Adrenal gland (tissue), 9 donors: ENCODE measurements at regions not wholly inside any gene's neighbourhood (a gene's known extent, or its start where the extent isn't known, plus 50 kb on each side); places are given as distances from the start of the nearest gene placed in this dataset.

Experiments used
- DNase-seq, 7 donors: peaks; one replicate each; pipeline ENCODE4 v3.0.0-alpha.2; 2019 to 2020
- H3K27ac ChIP-seq, 5 donors: fragments of 200-600 bp; sonication (generic) in 4 of 5; 1 replicate in 3 of 5; 2 replicates in 2 of 5; pipeline versions ENCODE4 v1.5.1 to v1.8.0; 2016 to 2020; ENCODE audit warnings: mild to moderate bottlenecking in 1 of 5
- H3K27me3 ChIP-seq: fragments of 200-600 bp; 2 replicates; pipeline ENCODE4 v1.8.0; 2021
- H3K36me3 ChIP-seq, 2 donors: fragments of 200-600 bp; replicated peaks in 1 of 2; 1 replicate in 1 of 2; 2 replicates in 1 of 2; pipeline versions ENCODE4 v1.5.1 to v1.8.0; 2018 to 2022
- H3K4me1 ChIP-seq, 2 donors: fragments of 200-600 bp; replicated peaks in 1 of 2; 1 replicate in 1 of 2; 2 replicates in 1 of 2; pipeline versions ENCODE4 v1.5.1 to v1.8.0; 2018 to 2021
- H3K4me3 ChIP-seq, 4 donors: fragments of 200-600 bp; sonication (generic) in 3 of 4; one replicate each; pipeline ENCODE4 v1.5.1; 2016 to 2018
- H3K9me3 ChIP-seq, 3 donors: fragments of 200-600 bp; sonication (generic) in 1 of 3; replicated peaks in 1 of 3; 1 replicate in 2 of 3; 2 replicates in 1 of 3; pipeline versions ENCODE4 v1.5.1 to v1.8.0; 2016 to 2021
- POLR2A ChIP-seq, 2 donors: fragments of 450-650 bp; IDR thresholded peaks; one replicate each; pipeline ENCODE4 v1.6.1; 2017; ENCODE audit warnings: antibody characterized with exemption in 2 of 2, mild to moderate bottlenecking in 2 of 2, moderate library complexity in 1 of 2
- WGBS, 4 donors: extraction: QIAGEN DNeasy Blood & Tissue Kit in 2 of 4; methylation state at CpG; one replicate each; pipeline versions ENCODE4 v1.1.5 to v1.1.7; 2013 to 2017; 5-methylcytosine and 5-hydroxymethylcytosine counted together
- intact Hi-C, 2 donors: fragments of 100-400 bp; cut with DNase I; formaldehyde crosslinking; loops; one replicate each; pipeline versions ENCODE4 v1.14.1 to v1.15.0; 2022 to 2023
- TF ChIP-seq, protein P1 (sequence below), 6 experiments: fragments of 450-650 bp in 4 of 6; fragments of 200-600 bp in 2 of 6; sonication (generic) in 1 of 6; IDR thresholded peaks; 1 replicate in 5 of 6; 2 replicates in 1 of 6; pipeline versions ENCODE4 v1.5.1 to v1.8.0; 2016 to 2021; ENCODE audit warnings: antibody characterized with exemption in 6 of 6, mild to moderate bottlenecking in 2 of 6, moderate library complexity in 1 of 6
- donor health status: healthy with polysubstance abuse.
- donor health status: Bipolar disorder and iron deficiency.
- donor health status: DM: yes; HTN: yes; CAD: no.
- donor health status: DM: no; HTN: no; CAD: no.
- donor health status: DM: no; HTN: no; CAD: no.

GRCh38 chrX:147679356-147680005, 232.2 kb upstream of the FMR1 start:
- 45 to 59% (median 52%) methylated on average over 5 of the region's 5 CpGs for WGBS, 4 donors
- H3K36me3 ChIP-seq, result no peaks in the 10 kb centered on the region
- no peak for TF ChIP-seq POLR2A (IDR thresholded peaks at IDR 0.05)
- TF ChIP-seq, protein P1, sequence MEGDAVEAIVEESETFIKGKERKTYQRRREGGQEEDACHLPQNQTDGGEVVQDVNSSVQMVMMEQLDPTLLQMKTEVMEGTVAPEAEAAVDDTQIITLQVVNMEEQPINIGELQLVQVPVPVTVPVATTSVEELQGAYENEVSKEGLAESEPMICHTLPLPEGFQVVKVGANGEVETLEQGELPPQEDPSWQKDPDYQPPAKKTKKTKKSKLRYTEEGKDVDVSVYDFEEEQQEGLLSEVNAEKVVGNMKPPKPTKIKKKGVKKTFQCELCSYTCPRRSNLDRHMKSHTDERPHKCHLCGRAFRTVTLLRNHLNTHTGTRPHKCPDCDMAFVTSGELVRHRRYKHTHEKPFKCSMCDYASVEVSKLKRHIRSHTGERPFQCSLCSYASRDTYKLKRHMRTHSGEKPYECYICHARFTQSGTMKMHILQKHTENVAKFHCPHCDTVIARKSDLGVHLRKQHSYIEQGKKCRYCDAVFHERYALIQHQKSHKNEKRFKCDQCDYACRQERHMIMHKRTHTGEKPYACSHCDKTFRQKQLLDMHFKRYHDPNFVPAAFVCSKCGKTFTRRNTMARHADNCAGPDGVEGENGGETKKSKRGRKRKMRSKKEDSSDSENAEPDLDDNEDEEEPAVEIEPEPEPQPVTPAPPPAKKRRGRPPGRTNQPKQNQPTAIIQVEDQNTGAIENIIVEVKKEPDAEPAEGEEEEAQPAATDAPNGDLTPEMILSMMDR (IDR thresholded peaks at IDR 0.05), result no peak
- intact Hi-C loops, result no loop called here
- H3K27me3 ChIP-seq, result no peaks in the 10 kb centered on the region
- DNase-seq, result peak in 4 of 7 donors; percentile 13 to 50 (median 26)
- no peak overlapping the region for H3K4me3 ChIP-seq
- no peaks in the 10 kb centered on the region for H3K4me1 ChIP-seq
- no peaks in the 10 kb centered on the region for H3K9me3 ChIP-seq
- H3K27ac ChIP-seq, result no peak overlapping the region

DNA sequence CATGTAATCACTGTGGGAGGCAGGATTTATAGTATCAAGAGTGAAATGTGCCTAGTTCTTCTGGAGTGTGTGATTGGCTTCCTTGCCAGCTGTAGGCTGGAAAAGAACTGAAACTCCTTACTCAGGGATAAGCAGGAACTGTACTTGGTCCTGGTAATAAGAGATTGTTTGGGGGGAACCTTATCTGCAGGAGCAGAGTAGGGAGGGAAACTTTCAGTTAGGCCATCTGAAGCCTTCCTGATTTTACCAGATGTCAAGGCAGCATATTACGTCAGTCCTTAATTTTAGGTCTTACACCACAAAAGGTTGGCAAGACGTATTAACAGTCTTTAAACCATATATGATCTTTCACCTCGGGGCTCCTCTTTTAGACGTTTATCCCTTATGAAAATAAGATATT, 231.5 kb upstream of the FMR1 start:
- Histone ChIP-seq H3K9me3 (no peaks in the 10 kb centered on the region), H3K27me3 (no peaks in the 10 kb centered on the region), H3K4me3 (no peak overlapping the region), H3K27ac (no peak overlapping the region), H3K4me1 (no peaks in the 10 kb centered on the region), H3K36me3 (no peaks in the 10 kb centered on the region)
- WGBS, 4 donors, result 42 to 63% (median 59%) methylated on average over 4 of the region's 4 CpGs
- no peak for DNase-seq
- TF ChIP-seq, protein P1 (IDR thresholded peaks at IDR 0.05), result no peak
- no peak for TF ChIP-seq POLR2A (IDR thresholded peaks at IDR 0.05)
- intact Hi-C loops, result no loop called here

DNA sequence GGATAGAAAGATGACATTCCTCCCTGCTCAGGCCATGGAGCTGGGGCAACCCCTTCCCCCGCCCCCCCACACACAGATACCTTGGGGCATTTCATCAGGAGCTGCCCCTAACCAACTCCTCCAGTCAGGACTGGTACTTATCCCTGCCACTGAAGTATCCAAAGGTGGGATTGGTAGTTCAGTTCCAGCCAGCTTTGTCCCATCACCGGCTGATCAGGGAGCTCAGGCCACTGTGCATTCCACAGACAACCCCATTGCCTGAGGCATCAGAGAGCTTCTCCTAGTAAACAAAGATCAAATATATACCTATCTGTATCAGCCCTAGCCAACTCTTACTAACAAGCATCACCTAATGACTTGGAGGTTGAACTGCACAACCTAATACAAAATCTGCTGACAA, 218.2 kb upstream of the FMR1 start:
- Histone ChIP-seq H3K4me3 (no peak overlapping the region), H3K27ac (no peak overlapping the region), H3K36me3 (no peaks in the 10 kb centered on the region), H3K9me3 (no peaks in the 10 kb centered on the region), H3K4me1 (no peaks in the 10 kb centered on the region), H3K27me3 (no peaks in the 10 kb centered on the region)
- no peak for DNase-seq
- whole genome bisulfite sequencing, 4 donors, result 46 to 63% (median 47%) methylated on average over 2 of the region's 2 CpGs; no CpG with 5 or more reads in 1 of the 4 donors
- TF ChIP-seq, protein P1 (IDR thresholded peaks at IDR 0.05), result no peak
- TF ChIP-seq POLR2A (IDR thresholded peaks at IDR 0.05), result no peak
- intact Hi-C loops, result no loop called here

DNA sequence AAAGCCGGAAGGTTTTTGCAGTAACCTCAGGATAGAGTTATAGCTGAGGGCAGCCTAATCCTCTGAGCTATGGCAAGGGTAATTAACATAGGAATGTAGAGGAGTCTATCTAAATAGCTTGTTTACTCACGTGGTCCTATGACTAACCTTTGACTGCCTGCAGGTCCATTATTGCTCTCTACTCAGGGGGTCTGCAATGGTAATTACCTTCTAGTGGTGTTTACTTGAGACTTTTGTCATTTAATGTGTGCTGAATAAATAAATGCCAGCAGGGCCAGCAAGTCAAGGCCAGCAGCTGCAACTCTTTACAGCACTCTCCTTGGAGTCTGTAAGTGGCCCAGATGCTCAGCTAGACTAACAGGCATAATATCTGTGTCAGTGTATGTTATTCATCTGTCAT, 212.7 kb upstream of the FMR1 start:
- DNase-seq, result no peak
- Histone ChIP-seq H3K27me3 (no peaks in the 10 kb centered on the region), H3K4me1 (no peaks in the 10 kb centered on the region), H3K36me3 (no peaks in the 10 kb centered on the region), H3K9me3 (no peaks in the 10 kb centered on the region), H3K4me3 (no peak overlapping the region), H3K27ac (no peak overlapping the region)
- 45 to 57% (median 48%) methylated on average over 2 of the region's 2 CpGs for WGBS, 4 donors
- TF ChIP-seq, protein P1 (IDR thresholded peaks at IDR 0.05), result no peak
- TF ChIP-seq POLR2A (IDR thresholded peaks at IDR 0.05), result no peak
- intact Hi-C loops, result no loop called here
